Left colon (tissue), 2 donors: ENCODE measurements at regions not wholly inside any gene's neighbourhood (a gene's known extent, or its start where the extent isn't known, plus 50 kb on each side); places are given as distances from the start of the nearest gene placed in this dataset.

Source experiments
- ATAC-seq: fragments of 200-7000 bp; cut with Tn5 transposase; one replicate; pipeline ENCODE4 v1.9.1; 2020; ENCODE audit warnings: mild to moderate bottlenecking, moderate library complexity
- DNase-seq, 2 donors: peaks; one replicate each; pipeline ENCODE4 v3.0.0-alpha.2; 2020
- intact Hi-C, 2 donors: fragments of 100-400 bp; cut with DNase I in 1 of 2; cut with micrococcal nuclease in 1 of 2; formaldehyde crosslinking; loops; one replicate each; pipeline versions ENCODE4 v1.11.2 to v1.14.0; 2022; cut with DNase I, micrococcal nuclease
- donor health status: DM: no; HTN: no; CAD: no.
- donor health status: DM: yes; HTN: yes; CAD: no.

GRCh38 chr17:79354173-79354820 lies 256.6 kb downstream of the RBFOX3 start:
- intact Hi-C loops, result no loop called here
- ATAC-seq, result no peak

GRCh38 chr17:79353548-79353947 lies 257.3 kb downstream of the RBFOX3 start:
- ATAC-seq (no peak), DNase-seq (no peak)
- intact Hi-C loops, result no loop called here

More at GRCh38 chr17:79354173-79354820, 256.6 kb downstream of the RBFOX3 start:
- DNase-seq, result no peak

GRCh38 chr17:79353016-79353415 lies 257.8 kb downstream of the RBFOX3 start:
- intact Hi-C loops, result no loop called here
- ATAC-seq (no peak), DNase-seq (no peak)

GRCh38 chr17:79350533-79350932 lies 260.3 kb downstream of the RBFOX3 start:
- DNase-seq (no peak), ATAC-seq (no peak)
- intact Hi-C loops, result no loop called here

- intact Hi-C loops, result no loop called here
- no peak for ATAC-seq
- no peak for DNase-seq
Measured at GRCh38 chr17:79349506-79350400, 261.1 kb downstream of the RBFOX3 start.

GRCh38 chr17:79342376-79342775 lies 267.8 kb downstream of the ENGASE start:
- no peak for DNase-seq
- intact Hi-C loops, result no loop called here
- ATAC-seq, result no peak

GRCh38 chr17:79341816-79342215 lies 267.2 kb downstream of the ENGASE start:
- intact Hi-C loops, result no loop called here
- no peak for ATAC-seq
- no peak for DNase-seq

GRCh38 chr17:79341222-79341780 lies 266.7 kb downstream of the ENGASE start:
- no peak for DNase-seq
- no peak for ATAC-seq
- intact Hi-C loops, result no loop called here

GRCh38 chr17:79340333-79341221 lies 266.0 kb downstream of the ENGASE start:
- intact Hi-C loops, result no loop called here
- DNase-seq (peak in 1 of 2 donors; percentile 14), ATAC-seq (no peak)

- ATAC-seq (no peak), DNase-seq (no peak)
- intact Hi-C loops, result no loop called here
Measured at GRCh38 chr17:79339321-79339720, 264.7 kb downstream of the ENGASE start.

- DNase-seq, result no peak
- intact Hi-C loops, result no loop called here
- no peak for ATAC-seq
Measured at GRCh38 chr17:79338604-79339003, 264.0 kb downstream of the ENGASE start.

- ATAC-seq, result no peak
- intact Hi-C loops, result no loop called here
- no peak for DNase-seq
Measured at GRCh38 chr17:79338152-79338551, 263.5 kb downstream of the ENGASE start.

- intact Hi-C loops, result no loop called here
- ATAC-seq (no peak), DNase-seq (no peak)
Measured at GRCh38 chr17:79337053-79337452, 262.4 kb downstream of the ENGASE start.

- intact Hi-C loops, result no loop called here
- no peak for ATAC-seq
- DNase-seq, result no peak
Measured at GRCh38 chr17:79335456-79335855, 260.8 kb downstream of the ENGASE start.

- ATAC-seq (no peak), DNase-seq (no peak)
- intact Hi-C loops, result no loop called here
Measured at GRCh38 chr17:79332011-79332554, 257.5 kb downstream of the ENGASE start.

GRCh38 chr17:79331492-79331891 lies 256.9 kb downstream of the ENGASE start:
- intact Hi-C loops, result no loop called here
- DNase-seq (no peak), ATAC-seq (no peak)

GRCh38 chr17:79330696-79331095 lies 256.1 kb downstream of the ENGASE start:
- ATAC-seq (no peak), DNase-seq (no peak)
- intact Hi-C loops, result no loop called here

GRCh38 chr17:79330229-79330628 lies 255.6 kb downstream of the ENGASE start:
- DNase-seq (no peak), ATAC-seq (no peak)
- intact Hi-C loops, result no loop called here

GRCh38 chr17:79326814-79327213 lies 252.2 kb downstream of the ENGASE start:
- no peak for DNase-seq
- no peak for ATAC-seq

More at GRCh38 chr17:79326814-79327213, 252.2 kb downstream of the ENGASE start:
- intact Hi-C loops, result no loop called here
